ENCODE measurements at regions not wholly inside any gene's neighbourhood (a gene's known extent, or its start where the extent isn't known, plus 50 kb on each side); places are given as distances from the start of the nearest gene placed in this dataset.

DNA sequence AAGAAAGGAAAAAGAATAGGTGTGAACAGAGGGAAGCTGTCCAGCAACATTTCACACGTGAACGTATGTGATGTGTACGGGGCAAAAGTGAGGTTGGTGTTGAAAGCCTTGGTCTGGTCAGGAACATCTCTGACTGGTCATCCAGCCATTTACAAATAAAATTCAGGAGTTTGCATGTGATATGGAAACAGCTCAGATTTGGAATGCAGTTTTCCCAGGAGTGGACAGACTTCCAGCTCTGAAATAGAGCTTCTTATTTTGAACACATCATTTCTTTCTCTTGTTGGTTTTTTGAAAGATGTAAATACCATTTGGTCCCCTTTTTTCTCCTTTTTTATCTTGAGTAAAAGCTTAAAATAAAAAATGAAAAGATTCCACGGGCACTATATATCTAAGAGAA, 566.2 kb upstream of the ZFHX3 start:
- no peak for DNase-seq
- H3K4me1 ChIP-seq = no peaks in the 10 kb centered on the region
- H3K36me3 ChIP-seq = no peaks in the 10 kb centered on the region
- WGBS, 2 donors (ENCODE audit: low coverage in 1 of 2) = 55 to 81% methylated on average over 1 to 4 of the region's 4 CpGs
- intact Hi-C loops (cut with DNase I; ENCODE audit: low total_unique reads) = no loop called here
- peaks cover 44% of the 10 kb centered on the region for H3K27me3 ChIP-seq
- H3K27ac ChIP-seq = no peak overlapping the region
- in situ Hi-C loops (cut with MboI; ENCODE audit: low pct_ligation_motif_present in 1 of 4, low pct_unique_long_range_greater_than_20kb in 1 of 4, low sequenced_read_pairs in 3 of 4) = no loop called here
- no peaks in the 10 kb centered on the region for H3K9me3 ChIP-seq
- TF ChIP-seq EP300 (IDR thresholded peaks at IDR 0.05; ENCODE audit: low read depth) (no peak), POLR2AphosphoS5 (IDR thresholded peaks at IDR 0.05) (no peak), POLR2A (IDR thresholded peaks at IDR 0.05) (no peak)
- TF ChIP-seq, protein P1, sequence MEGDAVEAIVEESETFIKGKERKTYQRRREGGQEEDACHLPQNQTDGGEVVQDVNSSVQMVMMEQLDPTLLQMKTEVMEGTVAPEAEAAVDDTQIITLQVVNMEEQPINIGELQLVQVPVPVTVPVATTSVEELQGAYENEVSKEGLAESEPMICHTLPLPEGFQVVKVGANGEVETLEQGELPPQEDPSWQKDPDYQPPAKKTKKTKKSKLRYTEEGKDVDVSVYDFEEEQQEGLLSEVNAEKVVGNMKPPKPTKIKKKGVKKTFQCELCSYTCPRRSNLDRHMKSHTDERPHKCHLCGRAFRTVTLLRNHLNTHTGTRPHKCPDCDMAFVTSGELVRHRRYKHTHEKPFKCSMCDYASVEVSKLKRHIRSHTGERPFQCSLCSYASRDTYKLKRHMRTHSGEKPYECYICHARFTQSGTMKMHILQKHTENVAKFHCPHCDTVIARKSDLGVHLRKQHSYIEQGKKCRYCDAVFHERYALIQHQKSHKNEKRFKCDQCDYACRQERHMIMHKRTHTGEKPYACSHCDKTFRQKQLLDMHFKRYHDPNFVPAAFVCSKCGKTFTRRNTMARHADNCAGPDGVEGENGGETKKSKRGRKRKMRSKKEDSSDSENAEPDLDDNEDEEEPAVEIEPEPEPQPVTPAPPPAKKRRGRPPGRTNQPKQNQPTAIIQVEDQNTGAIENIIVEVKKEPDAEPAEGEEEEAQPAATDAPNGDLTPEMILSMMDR (IDR thresholded peaks at IDR 0.05) = no peak
- no peak overlapping the region for H3K4me3 ChIP-seq

DNA sequence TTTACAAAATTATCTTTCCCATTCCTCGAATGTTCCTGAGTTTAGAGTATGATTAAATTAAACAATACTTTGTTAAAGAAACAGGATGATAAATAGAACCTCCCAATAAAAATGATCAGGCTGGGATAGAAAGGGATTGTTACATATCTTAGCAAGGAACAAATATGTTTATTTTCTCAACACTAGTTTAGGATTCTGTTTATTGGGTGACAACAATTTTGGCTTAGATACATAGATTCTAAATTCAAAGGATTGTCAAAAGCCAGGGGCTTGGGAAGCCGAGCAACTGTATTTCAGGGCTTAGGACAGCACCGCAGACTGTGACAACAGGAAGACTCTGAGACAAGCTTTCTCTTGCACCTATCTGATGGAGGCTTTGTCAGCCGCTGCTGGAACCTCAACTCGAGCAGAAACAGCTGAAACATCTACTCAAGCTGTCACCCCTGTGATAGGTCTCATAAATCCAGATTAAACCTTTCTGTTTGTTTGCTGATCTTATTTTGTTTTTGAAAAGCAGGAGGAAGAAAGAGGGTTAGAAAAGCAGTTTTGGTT, 562.8 kb upstream of the ZFHX3 start:
- no peak for DNase-seq
- intact Hi-C loops (cut with DNase I; ENCODE audit: low total_unique reads) = no loop called here
- Histone ChIP-seq H3K27me3 (peaks cover 54% of the 10 kb centered on the region), H3K9me3 (no peaks in the 10 kb centered on the region), H3K36me3 (no peaks in the 10 kb centered on the region), H3K27ac (no peak overlapping the region), H3K4me3 (no peak overlapping the region), H3K4me1 (no peaks in the 10 kb centered on the region)
- no peak for TF ChIP-seq POLR2AphosphoS5 (IDR thresholded peaks at IDR 0.05)
- TF ChIP-seq POLR2A (IDR thresholded peaks at IDR 0.05) = no peak
- TF ChIP-seq EP300 (IDR thresholded peaks at IDR 0.05; ENCODE audit: low read depth) = no peak
- TF ChIP-seq, protein P1 (IDR thresholded peaks at IDR 0.05) = no peak
- 41 to 42% methylated on average over 5 of the region's 5 CpGs for WGBS, 2 donors (ENCODE audit: low coverage in 1 of 2)
- in situ Hi-C loops (cut with MboI; ENCODE audit: low pct_ligation_motif_present in 1 of 4, low pct_unique_long_range_greater_than_20kb in 1 of 4, low sequenced_read_pairs in 3 of 4) = no loop called here

DNA sequence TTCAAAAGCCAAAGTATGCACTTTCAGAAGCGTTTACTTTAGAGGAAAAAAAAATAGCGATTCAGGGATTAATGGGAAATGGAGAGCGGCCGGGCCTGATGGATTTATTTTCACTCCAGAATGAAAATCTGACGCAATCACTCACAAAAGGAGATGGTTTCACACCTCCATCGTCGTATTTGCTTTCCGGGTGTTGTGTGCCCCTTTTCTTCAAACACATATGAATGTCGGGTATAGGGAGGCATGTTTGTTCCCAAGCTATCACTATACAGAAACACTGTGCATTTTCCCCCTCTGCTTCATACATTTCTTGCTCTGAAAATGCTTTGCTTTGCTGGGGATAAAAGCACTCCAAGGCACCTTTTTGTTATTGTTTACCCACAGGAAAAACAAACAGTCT, 562.2 kb upstream of the ZFHX3 start:
- Histone ChIP-seq H3K4me1 (no peaks in the 10 kb centered on the region), H3K27ac (no peak overlapping the region), H3K27me3 (peaks cover 54% of the 10 kb centered on the region), H3K9me3 (no peaks in the 10 kb centered on the region), H3K36me3 (no peaks in the 10 kb centered on the region), H3K4me3 (no peak overlapping the region)
- TF ChIP-seq, protein P1 (IDR thresholded peaks at IDR 0.05) = no peak
- no peak for TF ChIP-seq POLR2A (IDR thresholded peaks at IDR 0.05)
- TF ChIP-seq EP300 (IDR thresholded peaks at IDR 0.05; ENCODE audit: low read depth) = no peak
- no peak for TF ChIP-seq POLR2AphosphoS5 (IDR thresholded peaks at IDR 0.05)
- intact Hi-C loops (cut with DNase I; ENCODE audit: low total_unique reads) = no loop called here
- in situ Hi-C loops (cut with MboI; ENCODE audit: low pct_ligation_motif_present in 1 of 4, low pct_unique_long_range_greater_than_20kb in 1 of 4, low sequenced_read_pairs in 3 of 4) = no loop called here
- DNase-seq = no peak
- 56 to 68% methylated on average over 9 of the region's 9 CpGs for WGBS, 2 donors (ENCODE audit: low coverage in 1 of 2)

DNA sequence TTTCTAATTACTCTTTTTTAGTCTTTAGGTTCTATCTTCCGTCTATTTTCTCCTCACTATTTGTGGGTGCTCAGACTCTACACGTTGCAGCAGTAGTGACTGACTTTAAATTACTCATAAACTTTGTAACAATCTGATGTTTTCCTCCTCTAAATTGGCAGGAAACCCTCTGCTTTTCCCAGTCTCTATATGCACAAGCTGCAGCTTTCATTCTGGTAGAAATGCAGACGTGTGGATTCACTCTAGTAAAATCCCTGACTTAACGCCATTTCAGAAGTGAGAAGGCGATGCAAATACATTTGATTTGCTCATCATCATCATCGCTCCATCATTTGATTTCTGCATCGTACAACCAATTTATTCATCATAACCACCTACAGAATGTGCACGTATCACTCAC, 561.0 kb upstream of the ZFHX3 start:
- in situ Hi-C loops (cut with MboI; ENCODE audit: low pct_ligation_motif_present in 1 of 4, low pct_unique_long_range_greater_than_20kb in 1 of 4, low sequenced_read_pairs in 3 of 4) = no loop called here
- DNase-seq = no peak
- Histone ChIP-seq H3K9me3 (no peaks in the 10 kb centered on the region), H3K4me3 (no peak overlapping the region), H3K27me3 (peaks cover 54% of the 10 kb centered on the region), H3K36me3 (no peaks in the 10 kb centered on the region), H3K27ac (no peak overlapping the region), H3K4me1 (no peaks in the 10 kb centered on the region)
- intact Hi-C loops (cut with DNase I; ENCODE audit: low total_unique reads) = no loop called here
- WGBS, 2 donors (ENCODE audit: low coverage in 1 of 2) = 80 to 82% methylated on average over 8 of the region's 8 CpGs
- no peak for TF ChIP-seq EP300 (IDR thresholded peaks at IDR 0.05; ENCODE audit: low read depth)
- no peak for TF ChIP-seq POLR2AphosphoS5 (IDR thresholded peaks at IDR 0.05)
- TF ChIP-seq, protein P1 (IDR thresholded peaks at IDR 0.05) = no peak
- TF ChIP-seq POLR2A (IDR thresholded peaks at IDR 0.05) = no peak
